HCT116 (cell line): ENCODE measurements at regions not wholly inside any gene's neighbourhood (a gene's known extent, or its start where the extent isn't known, plus 50 kb on each side); places are given as distances from the start of the nearest gene placed in this dataset.

Experiments used
- ATAC-seq: fragments of 200-7000 bp; cut with Tn5 transposase; 2 replicates; pipeline ENCODE4 v1.9.1; 2020; ENCODE audit warnings: mild to moderate bottlenecking, moderate library complexity
- BruUV-seq: library from RNA; stranded (reverse); fragments of 400-500 nt; replicated peaks from 2 replicates; lab custom pipeline; 2021; lab: Mats Ljungman, UMichigan
- CTCF ChIA-PET: fragments of 300-600 bp; sonication (Branson Sonifier 250); formaldehyde crosslinking; loops from one replicate; lab custom pipeline; 2021; ENCODE audit warnings: antibody characterized with exemption; lab: Charles Lee
- POLR2A ChIA-PET: fragments of 300-600, 350-600 bp; sonication (Branson Sonifier 250); formaldehyde crosslinking; loops from one replicate; lab custom pipeline; 2021; ENCODE audit warnings: antibody characterized with exemption; lab: Charles Lee
- RAD21 ChIA-PET, 2 experiments: fragments of 300-600 bp; sonication (Branson Sonifier 250); formaldehyde crosslinking; loops; one replicate each; lab custom pipeline; 2023; ENCODE audit warnings: low total read pairs in 2 of 2; ENCODE audit not compliant: uncharacterized antibody in 2 of 2, unreplicated experiment in 2 of 2, low non-redundant PET in 1 of 2; lab: Charles Lee
- DNase-seq: peaks from one replicate; pipeline ENCODE4 v3.0.0-alpha.2; 2010; ENCODE audit warnings: low read depth, low spot score
- H2AFZ ChIP-seq: fragments of 200-600 bp; shearing (Covaris generic), sonication (generic); 2 replicates; pipeline ENCODE4 v1.6.1; 2017; ENCODE audit warnings: low read depth, mixed run types, mixed read lengths, antibody characterized with exemption, low read length; ENCODE audit not compliant: poor library complexity, severe bottlenecking
- H3K27ac ChIP-seq: 2 replicates; pipeline ENCODE4 v1.5.1; 2012; ENCODE audit warnings: low read depth, low read length
- H3K27me3 ChIP-seq: fragments of 200-600 bp; sonication (generic); 2 replicates; pipeline ENCODE4 v1.6.1; 2016; ENCODE audit warnings: mixed run types, low read length, mixed read lengths; ENCODE audit not compliant: insufficient read depth
- H3K36me3 ChIP-seq, 2 experiments: fragments of 200-500 bp in 1 of 2; fragments of 200-600 bp in 1 of 2; sonication (Bioruptor generic) in 1 of 2; sonication (generic) in 1 of 2; 2 replicates each; pipeline versions ENCODE4 v1.5.1 to v1.6.1; 2014 to 2016; ENCODE audit warnings: low read length in 2 of 2, inconsistent platforms in 1 of 2, mixed read lengths in 1 of 2, mixed run types in 1 of 2; ENCODE audit not compliant: insufficient read depth in 2 of 2, control insufficient read depth in 1 of 2
- H3K4me1 ChIP-seq, 2 experiments: fragments of 200-600 bp in 1 of 2; sonication (generic) in 1 of 2; 2 replicates each; pipeline versions ENCODE4 v1.5.1 to v1.6.1; 2012 to 2017; ENCODE audit warnings: low read length in 2 of 2, inconsistent platforms in 1 of 2, mild to moderate bottlenecking in 1 of 2, mixed read lengths in 1 of 2, mixed run types in 1 of 2, moderate library complexity in 1 of 2; ENCODE audit not compliant: insufficient read depth in 2 of 2, control insufficient read depth in 1 of 2
- H3K4me2 ChIP-seq: fragments of 200-600 bp; sonication (generic); 2 replicates; pipeline ENCODE4 v1.6.1; 2017; ENCODE audit warnings: mixed run types, low read length, mixed read lengths
- H3K4me3 ChIP-seq, 2 experiments: fragments of 200-600 bp in 1 of 2; sonication (generic) in 1 of 2; replicated peaks in 1 of 2; 2 replicates each; pipeline ENCODE4 v1.5.1; 2011 to 2016; ENCODE audit warnings: low read length in 2 of 2, control low read depth in 1 of 2, low read depth in 1 of 2, mild to moderate bottlenecking in 1 of 2, mixed read lengths in 1 of 2, mixed run types in 1 of 2
- H3K79me2 ChIP-seq: fragments of 200-600 bp; sonication (generic); 2 replicates; pipeline ENCODE4 v1.6.1; 2017; ENCODE audit warnings: mild to moderate bottlenecking, mixed run types, low read length, moderate library complexity, mixed read lengths; ENCODE audit not compliant: insufficient read depth
- H3K9ac ChIP-seq: fragments of 200-600 bp; sonication (generic); 2 replicates; pipeline ENCODE4 v1.6.1; 2016; ENCODE audit warnings: low read length, mixed read lengths
- H3K9me2 ChIP-seq: fragments of 200-600 bp; sonication (generic), shearing (Covaris generic); 2 replicates; pipeline ENCODE4 v1.6.1; 2017; ENCODE audit warnings: mixed run types, mild to moderate bottlenecking, moderate library complexity; ENCODE audit not compliant: insufficient read depth
- H3K9me3 ChIP-seq, 2 experiments: fragments of 200-500 bp in 1 of 2; fragments of 200-600 bp in 1 of 2; sonication (Bioruptor generic) in 1 of 2; sonication (generic) in 1 of 2; 2 replicates each; pipeline ENCODE4 v1.6.1; 2014 to 2017; ENCODE audit warnings: low read length in 2 of 2, mixed read lengths in 2 of 2, inconsistent platforms in 1 of 2, low read depth in 1 of 2, mild to moderate bottlenecking in 1 of 2, mixed run types in 1 of 2, moderate library complexity in 1 of 2; ENCODE audit not compliant: control insufficient read depth in 1 of 2, insufficient read depth in 1 of 2
- H4K20me1 ChIP-seq: fragments of 200-600 bp; sonication (generic), shearing (Covaris generic); 2 replicates; pipeline ENCODE4 v1.6.1; 2017; ENCODE audit warnings: mixed run types, mild to moderate bottlenecking, moderate library complexity; ENCODE audit not compliant: insufficient read depth
- ATF3 ChIP-seq: IDR thresholded peaks from 2 replicates; pipeline ENCODE4 v1.6.1; 2012
- CBX3 ChIP-seq: IDR thresholded peaks from 2 replicates; pipeline ENCODE4 v1.6.1; 2012; ENCODE audit warnings: low read depth
- EGR1 ChIP-seq: IDR thresholded peaks from 2 replicates; pipeline ENCODE4 v1.6.1; 2012; ENCODE audit warnings: low read depth
- ELF1 ChIP-seq: IDR thresholded peaks from 2 replicates; pipeline ENCODE4 v1.6.1; 2012; ENCODE audit warnings: low read depth, borderline replicate concordance
- EZH2 ChIP-seq: fragments of 200-600 bp; sonication (generic); IDR thresholded peaks from 2 replicates; pipeline ENCODE4 v1.6.1; 2017; ENCODE audit warnings: antibody characterized with exemption, mixed run types
- EZH2phosphoT487 ChIP-seq: fragments of 200-600 bp; IDR thresholded peaks from 2 replicates; pipeline ENCODE4 v1.6.1; 2018; ENCODE audit warnings: antibody characterized with exemption, borderline replicate concordance
- FOSL1 ChIP-seq: IDR thresholded peaks from 2 replicates; pipeline ENCODE4 v1.6.1; 2012; ENCODE audit warnings: low read depth
- JUND ChIP-seq: IDR thresholded peaks from 2 replicates; pipeline ENCODE4 v1.6.1; 2012
- MAX ChIP-seq: IDR thresholded peaks from 2 replicates; pipeline ENCODE4 v1.6.1; 2012
- POLR2A ChIP-seq: IDR thresholded peaks from 2 replicates; pipeline ENCODE4 v1.7.0; 2011; ENCODE audit warnings: borderline replicate concordance; ENCODE audit not compliant: insufficient read depth, insufficient read length; ENCODE audit errors: extremely low read depth
- POLR2AphosphoS5 ChIP-seq: IDR thresholded peaks from 2 replicates; pipeline ENCODE4 v1.6.1; 2011; ENCODE audit warnings: mild to moderate bottlenecking, low read depth, low read length, moderate library complexity
- RAD21 ChIP-seq: IDR thresholded peaks from 2 replicates; pipeline ENCODE4 v1.6.1; 2012; ENCODE audit warnings: low read depth, mild to moderate bottlenecking
- SIN3A ChIP-seq: IDR thresholded peaks from 2 replicates; pipeline ENCODE4 v1.6.1; 2012; ENCODE audit warnings: low read depth
- SRF ChIP-seq: IDR thresholded peaks from 2 replicates; pipeline ENCODE4 v1.6.1; 2012; ENCODE audit warnings: low read depth
- TCF7L2 ChIP-seq: IDR thresholded peaks from 2 replicates; pipeline ENCODE4 v1.7.0; 2011; ENCODE audit warnings: borderline replicate concordance, inconsistent platforms; ENCODE audit not compliant: insufficient read depth, insufficient read length; ENCODE audit errors: extremely low read depth
- YY1 ChIP-seq: IDR thresholded peaks from 2 replicates; pipeline ENCODE4 v1.6.1; 2011; ENCODE audit warnings: low read length, low read depth, moderate library complexity, mild to moderate bottlenecking; ENCODE audit not compliant: insufficient replicate concordance; ENCODE audit errors: extremely low read depth
- ZBTB33 ChIP-seq: IDR thresholded peaks from 2 replicates; pipeline ENCODE4 v1.6.1; 2011; ENCODE audit warnings: mild to moderate bottlenecking, low read length, moderate library complexity; ENCODE audit not compliant: insufficient replicate concordance; ENCODE audit errors: extremely low read depth
- ZFX ChIP-seq: fragments of 450-650 bp; IDR thresholded peaks from 2 replicates; pipeline ENCODE4 v1.6.1; 2017
- intact Hi-C: fragments of 100-400 bp; cut with micrococcal nuclease; formaldehyde crosslinking; loops from 2 replicates; pipeline ENCODE4 v1.10.0; 2022
- TF ChIP-seq, protein P1 (sequence below): IDR thresholded peaks from 2 replicates; pipeline ENCODE4 v1.6.1; 2012; ENCODE audit warnings: low read depth
- TF ChIP-seq, protein P2 (sequence below), 3 experiments: fragments of 200-600 bp in 1 of 3; sonication (generic) in 1 of 3; IDR thresholded peaks in 2 of 3; conservative IDR thresholded peaks in 1 of 3; 2 replicates each; pipeline ENCODE4 v1.5.1; 2012 to 2017; ENCODE audit warnings: low read depth in 2 of 3, low read length in 2 of 3, antibody characterized with exemption in 1 of 3, borderline replicate concordance in 1 of 3, control low read depth in 1 of 3, mild to moderate bottlenecking in 1 of 3, mixed read lengths in 1 of 3, mixed run types in 1 of 3, moderate library complexity in 1 of 3; ENCODE audit not compliant: insufficient read depth in 1 of 3

- Histone ChIP-seq H3K27me3 (no peaks in the 10 kb centered on the region), H2AFZ (no peak overlapping the region), H3K9ac (no peak overlapping the region), H3K79me2 (no peaks in the 10 kb centered on the region), H3K36me3 (no peaks in the 10 kb centered on the region), H3K9me3 (no peaks in the 10 kb centered on the region), H3K4me2 (no peak overlapping the region), H3K4me1 (no peaks in the 10 kb centered on the region), H3K9me2 (no peaks in the 10 kb centered on the region), H3K4me3 (no peak overlapping the region), H4K20me1 (no peaks in the 10 kb centered on the region), H3K27ac (no peak overlapping the region)
- BruUV-seq = no TSS peak
- ChIA-PET CTCF (interaction anchor here (0.9 to 2.2 kb wide), 4 partner anchors 17 to 29 kb away, joined by 3 to 15 read pairs (median 8); no protein-coding TSS in a partner anchor), POLR2A (no interaction called here), RAD21 (interaction anchor here in 1 of 2 experiments (1.3 kb wide), 1 partner anchor 29 kb away, joined by 5 read pairs; no protein-coding TSS in a partner anchor)
- DNase-seq (no peak), ATAC-seq (no peak)
- intact Hi-C loops = no loop called here
- no peak for TF ChIP-seq POLR2AphosphoS5
- no peak for TF ChIP-seq POLR2A
- no peak for TF ChIP-seq ZFX
- TF ChIP-seq, protein P1, sequence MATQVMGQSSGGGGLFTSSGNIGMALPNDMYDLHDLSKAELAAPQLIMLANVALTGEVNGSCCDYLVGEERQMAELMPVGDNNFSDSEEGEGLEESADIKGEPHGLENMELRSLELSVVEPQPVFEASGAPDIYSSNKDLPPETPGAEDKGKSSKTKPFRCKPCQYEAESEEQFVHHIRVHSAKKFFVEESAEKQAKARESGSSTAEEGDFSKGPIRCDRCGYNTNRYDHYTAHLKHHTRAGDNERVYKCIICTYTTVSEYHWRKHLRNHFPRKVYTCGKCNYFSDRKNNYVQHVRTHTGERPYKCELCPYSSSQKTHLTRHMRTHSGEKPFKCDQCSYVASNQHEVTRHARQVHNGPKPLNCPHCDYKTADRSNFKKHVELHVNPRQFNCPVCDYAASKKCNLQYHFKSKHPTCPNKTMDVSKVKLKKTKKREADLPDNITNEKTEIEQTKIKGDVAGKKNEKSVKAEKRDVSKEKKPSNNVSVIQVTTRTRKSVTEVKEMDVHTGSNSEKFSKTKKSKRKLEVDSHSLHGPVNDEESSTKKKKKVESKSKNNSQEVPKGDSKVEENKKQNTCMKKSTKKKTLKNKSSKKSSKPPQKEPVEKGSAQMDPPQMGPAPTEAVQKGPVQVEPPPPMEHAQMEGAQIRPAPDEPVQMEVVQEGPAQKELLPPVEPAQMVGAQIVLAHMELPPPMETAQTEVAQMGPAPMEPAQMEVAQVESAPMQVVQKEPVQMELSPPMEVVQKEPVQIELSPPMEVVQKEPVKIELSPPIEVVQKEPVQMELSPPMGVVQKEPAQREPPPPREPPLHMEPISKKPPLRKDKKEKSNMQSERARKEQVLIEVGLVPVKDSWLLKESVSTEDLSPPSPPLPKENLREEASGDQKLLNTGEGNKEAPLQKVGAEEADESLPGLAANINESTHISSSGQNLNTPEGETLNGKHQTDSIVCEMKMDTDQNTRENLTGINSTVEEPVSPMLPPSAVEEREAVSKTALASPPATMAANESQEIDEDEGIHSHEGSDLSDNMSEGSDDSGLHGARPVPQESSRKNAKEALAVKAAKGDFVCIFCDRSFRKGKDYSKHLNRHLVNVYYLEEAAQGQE = no peak
- no peak for TF ChIP-seq MAX
- no peak for TF ChIP-seq FOSL1
- TF ChIP-seq EZH2 = no peak
- TF ChIP-seq ELF1 = no peak
- TF ChIP-seq ATF3 = no peak
- no peak for TF ChIP-seq CBX3
- TF ChIP-seq EZH2phosphoT487 = no peak
- no peak for TF ChIP-seq JUND
- no peak for TF ChIP-seq RAD21
- TF ChIP-seq TCF7L2 = no peak
- TF ChIP-seq YY1 = no peak
- TF ChIP-seq, protein P2, sequence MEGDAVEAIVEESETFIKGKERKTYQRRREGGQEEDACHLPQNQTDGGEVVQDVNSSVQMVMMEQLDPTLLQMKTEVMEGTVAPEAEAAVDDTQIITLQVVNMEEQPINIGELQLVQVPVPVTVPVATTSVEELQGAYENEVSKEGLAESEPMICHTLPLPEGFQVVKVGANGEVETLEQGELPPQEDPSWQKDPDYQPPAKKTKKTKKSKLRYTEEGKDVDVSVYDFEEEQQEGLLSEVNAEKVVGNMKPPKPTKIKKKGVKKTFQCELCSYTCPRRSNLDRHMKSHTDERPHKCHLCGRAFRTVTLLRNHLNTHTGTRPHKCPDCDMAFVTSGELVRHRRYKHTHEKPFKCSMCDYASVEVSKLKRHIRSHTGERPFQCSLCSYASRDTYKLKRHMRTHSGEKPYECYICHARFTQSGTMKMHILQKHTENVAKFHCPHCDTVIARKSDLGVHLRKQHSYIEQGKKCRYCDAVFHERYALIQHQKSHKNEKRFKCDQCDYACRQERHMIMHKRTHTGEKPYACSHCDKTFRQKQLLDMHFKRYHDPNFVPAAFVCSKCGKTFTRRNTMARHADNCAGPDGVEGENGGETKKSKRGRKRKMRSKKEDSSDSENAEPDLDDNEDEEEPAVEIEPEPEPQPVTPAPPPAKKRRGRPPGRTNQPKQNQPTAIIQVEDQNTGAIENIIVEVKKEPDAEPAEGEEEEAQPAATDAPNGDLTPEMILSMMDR (IDR thresholded peaks at IDR 0.05 in 2 of 3, conservative IDR thresholded peaks at IDR 0.05 in 1 of 3; ENCODE audit: borderline replicate concordance in 1 of 3, insufficient read depth in 1 of 3, low read depth in 2 of 3, low read length in 2 of 3) = no peak
- TF ChIP-seq EGR1 = no peak
- no peak for TF ChIP-seq ZBTB33
- TF ChIP-seq SIN3A = no peak
- TF ChIP-seq SRF = no peak
Observed at GRCh38 chr9:121574774-121575519, 75.3 kb upstream of the GGTA1 start.
